Cardiac fibroblast (primary cell): ENCODE measurements at regions not wholly inside any gene's neighbourhood (a gene's known extent, or its start where the extent isn't known, plus 50 kb on each side); places are given as distances from the start of the nearest gene placed in this dataset.

ENCODE experiments used
- DNase-seq, 2 donors: peaks; one replicate each; pipeline versions ENCODE4 v3.0.0 to v3.0.0-alpha.2; 2010; ENCODE audit warnings: low read depth in 2 of 2
- H3K4me3 ChIP-seq, 2 donors: replicated peaks in 1 of 2; 1 replicate in 1 of 2; 2 replicates in 1 of 2; pipeline ENCODE4 v1.5.1; 2011; ENCODE audit warnings: low read depth in 2 of 2, low read length in 2 of 2, mild to moderate bottlenecking in 2 of 2, moderate library complexity in 1 of 2
- TF ChIP-seq, protein P1 (sequence below): IDR thresholded peaks from one replicate; pipeline ENCODE4 v1.5.1; 2011; ENCODE audit warnings: low read depth, mild to moderate bottlenecking, low read length, inconsistent platforms

DNA sequence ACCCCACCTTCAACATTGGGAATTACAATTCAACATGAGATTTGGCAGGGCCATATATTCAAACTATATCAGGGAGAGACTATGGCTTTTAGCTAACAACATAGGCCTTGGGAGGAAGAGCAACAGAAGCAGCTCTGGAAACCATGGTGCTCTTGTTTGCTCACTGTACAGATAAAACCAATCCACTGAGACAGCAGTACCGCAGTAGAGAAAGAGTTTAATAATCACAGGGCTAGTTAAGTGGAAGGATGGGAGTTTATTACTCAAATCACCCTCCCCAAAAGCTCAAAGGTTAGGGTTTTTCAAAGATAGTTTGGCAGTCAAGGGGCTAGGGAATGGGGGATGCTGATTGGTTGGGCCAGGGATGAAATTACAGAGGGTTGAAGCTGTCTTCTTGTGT lies 52.7 kb upstream of the CRHR1 start:
- TF ChIP-seq, protein P1, sequence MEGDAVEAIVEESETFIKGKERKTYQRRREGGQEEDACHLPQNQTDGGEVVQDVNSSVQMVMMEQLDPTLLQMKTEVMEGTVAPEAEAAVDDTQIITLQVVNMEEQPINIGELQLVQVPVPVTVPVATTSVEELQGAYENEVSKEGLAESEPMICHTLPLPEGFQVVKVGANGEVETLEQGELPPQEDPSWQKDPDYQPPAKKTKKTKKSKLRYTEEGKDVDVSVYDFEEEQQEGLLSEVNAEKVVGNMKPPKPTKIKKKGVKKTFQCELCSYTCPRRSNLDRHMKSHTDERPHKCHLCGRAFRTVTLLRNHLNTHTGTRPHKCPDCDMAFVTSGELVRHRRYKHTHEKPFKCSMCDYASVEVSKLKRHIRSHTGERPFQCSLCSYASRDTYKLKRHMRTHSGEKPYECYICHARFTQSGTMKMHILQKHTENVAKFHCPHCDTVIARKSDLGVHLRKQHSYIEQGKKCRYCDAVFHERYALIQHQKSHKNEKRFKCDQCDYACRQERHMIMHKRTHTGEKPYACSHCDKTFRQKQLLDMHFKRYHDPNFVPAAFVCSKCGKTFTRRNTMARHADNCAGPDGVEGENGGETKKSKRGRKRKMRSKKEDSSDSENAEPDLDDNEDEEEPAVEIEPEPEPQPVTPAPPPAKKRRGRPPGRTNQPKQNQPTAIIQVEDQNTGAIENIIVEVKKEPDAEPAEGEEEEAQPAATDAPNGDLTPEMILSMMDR = no peak
- no peak for DNase-seq
- no peak overlapping the region for H3K4me3 ChIP-seq

DNA sequence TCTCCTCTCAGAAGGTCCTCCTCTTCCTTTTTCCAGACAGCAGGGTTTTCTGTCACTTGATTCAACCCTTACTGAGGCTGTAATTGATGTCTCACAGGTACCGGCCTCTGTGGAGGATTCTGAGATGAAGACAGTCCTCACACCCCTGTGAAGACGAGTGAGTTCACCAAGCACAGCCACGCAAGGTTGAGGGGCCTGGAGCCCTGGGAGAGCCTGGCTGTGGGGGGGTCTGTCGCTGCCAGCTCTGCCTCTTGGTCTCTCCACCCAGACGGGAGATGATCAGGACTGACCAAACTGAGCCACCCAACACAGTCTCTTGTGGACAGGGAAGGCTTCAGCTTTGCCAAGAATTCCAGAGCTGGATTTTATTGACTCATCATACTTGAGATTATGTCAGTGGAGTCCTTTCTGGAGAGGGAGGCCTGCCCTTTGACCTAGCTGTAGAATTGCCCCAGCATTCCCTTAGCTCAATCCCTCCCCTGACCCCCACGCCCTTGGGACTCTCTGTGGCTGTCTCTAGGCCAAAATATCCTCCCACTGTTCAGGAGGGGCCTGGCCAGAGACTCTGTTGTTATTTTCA lies 51.1 kb upstream of the CRHR1 start:
- H3K4me3 ChIP-seq = no peak overlapping the region
- DNase-seq = no peak
- TF ChIP-seq, protein P1 = no peak

DNA sequence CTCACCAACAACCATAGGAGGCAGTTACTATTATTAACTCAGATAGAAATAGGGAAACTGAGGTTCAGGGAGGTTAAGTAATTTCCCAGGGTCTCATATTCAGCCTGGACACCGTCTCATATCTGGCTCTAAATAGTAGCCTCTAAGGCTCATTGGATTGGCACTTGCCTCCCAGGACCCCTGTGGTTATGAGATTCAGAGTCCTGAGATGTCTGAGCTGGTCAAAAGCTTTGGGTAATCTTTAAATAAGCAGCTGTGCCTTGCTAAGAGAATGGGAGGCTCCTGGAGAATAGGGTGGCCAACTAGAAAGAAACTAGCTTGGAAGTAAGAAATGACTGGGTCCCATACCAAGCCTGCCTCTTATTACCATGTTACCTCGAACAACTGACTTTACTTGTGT lies 50.3 kb upstream of the CRHR1 start:
- TF ChIP-seq, protein P1 = no peak
- no peak for DNase-seq

More for the DNA sequence above, 50.3 kb upstream of the CRHR1 start:
- H3K4me3 ChIP-seq = no peak overlapping the region
